Fibroblast of mammary gland (primary cell): ENCODE measurements at regions not wholly inside any gene's neighbourhood (a gene's known extent, or its start where the extent isn't known, plus 50 kb on each side); places are given as distances from the start of the nearest gene placed in this dataset.

Experiments used
- DNase-seq: peaks from one replicate; pipeline ENCODE4 v3.0.0-alpha.2; 2010; ENCODE audit warnings: low read depth
- H3K4me3 ChIP-seq: 2 replicates; pipeline ENCODE4 v1.5.1; 2011; ENCODE audit warnings: low read depth, mild to moderate bottlenecking, low read length, moderate library complexity; ENCODE audit not compliant: control insufficient read depth
- TF ChIP-seq, protein P1 (sequence below): conservative IDR thresholded peaks from 2 replicates; pipeline ENCODE4 v1.5.1; 2011; ENCODE audit warnings: low read depth, low read length, inconsistent platforms; ENCODE audit not compliant: control insufficient read depth, insufficient read depth

DNA sequence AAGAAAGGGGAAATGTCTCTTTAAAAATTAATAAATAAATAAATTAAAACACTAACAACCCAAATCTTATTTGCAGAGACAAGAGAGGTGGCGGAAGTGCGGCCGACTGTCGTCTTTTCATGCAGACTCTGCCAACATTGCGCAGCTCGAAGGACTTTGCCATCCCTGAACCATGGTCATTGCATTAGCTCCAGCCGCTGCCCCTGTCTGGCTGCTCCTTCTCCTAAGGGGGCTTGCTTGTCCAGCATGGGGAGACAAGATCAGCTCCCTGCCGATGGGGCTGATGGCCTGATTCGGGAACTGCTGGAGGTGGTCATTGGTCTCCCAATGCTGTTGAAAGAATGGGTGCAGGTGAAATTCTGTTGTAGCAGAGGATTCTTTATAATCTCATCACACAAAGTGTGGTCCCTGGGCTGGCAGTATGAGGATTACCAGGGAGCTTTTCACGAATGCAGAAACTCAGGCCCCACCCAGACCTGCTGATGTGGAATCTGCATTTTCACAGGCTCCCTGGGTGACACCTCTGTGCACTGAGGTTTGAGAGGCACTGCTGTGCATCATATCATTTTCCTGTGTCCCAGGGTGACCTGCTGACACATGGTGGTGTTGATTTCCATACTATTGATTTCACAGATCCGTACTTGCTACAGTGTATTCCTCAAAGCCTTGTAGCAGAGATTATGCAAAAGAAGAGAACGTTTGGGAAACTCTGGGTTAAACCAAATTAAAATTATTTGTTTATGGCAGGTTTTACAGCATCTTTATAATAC is 172.4 kb upstream of the ZMIZ1 start:
- TF ChIP-seq, protein P1, sequence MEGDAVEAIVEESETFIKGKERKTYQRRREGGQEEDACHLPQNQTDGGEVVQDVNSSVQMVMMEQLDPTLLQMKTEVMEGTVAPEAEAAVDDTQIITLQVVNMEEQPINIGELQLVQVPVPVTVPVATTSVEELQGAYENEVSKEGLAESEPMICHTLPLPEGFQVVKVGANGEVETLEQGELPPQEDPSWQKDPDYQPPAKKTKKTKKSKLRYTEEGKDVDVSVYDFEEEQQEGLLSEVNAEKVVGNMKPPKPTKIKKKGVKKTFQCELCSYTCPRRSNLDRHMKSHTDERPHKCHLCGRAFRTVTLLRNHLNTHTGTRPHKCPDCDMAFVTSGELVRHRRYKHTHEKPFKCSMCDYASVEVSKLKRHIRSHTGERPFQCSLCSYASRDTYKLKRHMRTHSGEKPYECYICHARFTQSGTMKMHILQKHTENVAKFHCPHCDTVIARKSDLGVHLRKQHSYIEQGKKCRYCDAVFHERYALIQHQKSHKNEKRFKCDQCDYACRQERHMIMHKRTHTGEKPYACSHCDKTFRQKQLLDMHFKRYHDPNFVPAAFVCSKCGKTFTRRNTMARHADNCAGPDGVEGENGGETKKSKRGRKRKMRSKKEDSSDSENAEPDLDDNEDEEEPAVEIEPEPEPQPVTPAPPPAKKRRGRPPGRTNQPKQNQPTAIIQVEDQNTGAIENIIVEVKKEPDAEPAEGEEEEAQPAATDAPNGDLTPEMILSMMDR = no peak
- no peak for DNase-seq
- no peak overlapping the region for H3K4me3 ChIP-seq

DNA sequence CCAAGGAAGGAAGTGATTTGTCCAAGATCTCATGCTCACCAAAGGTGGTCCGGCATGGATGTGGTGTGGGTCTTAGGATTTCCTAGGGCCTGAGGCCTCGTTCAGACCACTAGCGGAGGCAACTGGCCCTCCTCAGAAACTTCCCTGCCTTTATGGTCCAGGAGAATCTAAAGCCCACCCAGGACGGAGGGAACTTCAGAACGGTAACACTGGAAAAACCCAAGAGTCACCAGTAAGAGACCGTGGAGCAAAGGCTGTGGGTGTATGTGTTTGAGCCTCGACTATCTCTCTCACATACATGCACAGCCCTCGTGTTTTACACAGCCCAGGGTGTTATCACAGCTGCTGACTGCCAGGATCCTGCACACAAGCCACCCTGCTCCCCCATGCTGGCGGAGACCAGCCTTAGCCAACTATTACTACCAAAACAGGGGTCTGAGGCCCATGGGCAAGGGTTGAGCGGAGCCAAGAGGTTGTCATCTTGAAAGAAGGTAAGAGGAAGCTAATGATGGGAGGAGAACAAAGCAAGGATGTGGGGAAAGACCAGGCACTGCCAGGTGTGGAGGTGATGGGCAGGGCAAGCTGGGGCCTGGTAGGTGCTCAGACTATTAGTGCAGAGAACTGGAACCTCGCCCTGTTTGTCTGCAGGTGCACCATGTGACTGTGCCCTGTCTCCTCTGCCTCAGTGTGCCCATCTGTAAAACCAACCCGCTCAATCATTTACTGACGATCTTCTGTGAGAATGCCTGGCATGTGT is 170.2 kb upstream of the ZMIZ1 start:
- no peak overlapping the region for H3K4me3 ChIP-seq
- DNase-seq = no peak
- TF ChIP-seq, protein P1 = no peak

DNA sequence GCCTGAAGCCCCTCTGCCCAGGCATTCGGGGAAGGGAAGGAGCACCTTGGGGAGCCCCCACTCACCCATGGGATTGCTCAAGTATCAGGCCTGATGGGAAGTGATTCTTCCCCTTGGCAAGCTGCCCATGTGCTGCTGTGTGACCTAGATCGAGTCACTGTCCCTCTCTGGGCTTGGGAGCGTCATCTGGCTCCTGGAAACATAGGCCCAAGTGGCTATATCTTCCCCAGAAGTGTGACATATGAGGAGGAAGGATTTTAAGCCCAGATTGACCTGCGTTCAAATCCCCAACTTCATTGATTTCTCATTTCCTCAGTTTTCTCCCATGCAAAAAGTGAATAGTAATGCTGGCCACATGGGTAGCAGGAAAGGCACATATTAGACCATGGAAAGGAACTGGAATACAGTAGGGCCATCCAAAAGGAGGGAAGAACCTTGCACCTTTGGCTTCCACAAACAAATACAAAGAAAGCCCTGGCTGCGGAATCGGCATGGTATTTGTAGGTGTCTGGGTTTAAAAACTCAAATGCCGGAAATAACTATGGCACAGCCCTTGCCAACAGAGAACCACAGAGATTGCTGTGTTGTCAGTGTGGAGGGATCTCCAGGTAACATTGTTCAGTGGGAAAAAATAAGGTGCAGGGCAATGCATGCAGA is 169.5 kb upstream of the ZMIZ1 start:
- TF ChIP-seq, protein P1 = no peak
- H3K4me3 ChIP-seq = no peak overlapping the region
- no peak for DNase-seq

DNA sequence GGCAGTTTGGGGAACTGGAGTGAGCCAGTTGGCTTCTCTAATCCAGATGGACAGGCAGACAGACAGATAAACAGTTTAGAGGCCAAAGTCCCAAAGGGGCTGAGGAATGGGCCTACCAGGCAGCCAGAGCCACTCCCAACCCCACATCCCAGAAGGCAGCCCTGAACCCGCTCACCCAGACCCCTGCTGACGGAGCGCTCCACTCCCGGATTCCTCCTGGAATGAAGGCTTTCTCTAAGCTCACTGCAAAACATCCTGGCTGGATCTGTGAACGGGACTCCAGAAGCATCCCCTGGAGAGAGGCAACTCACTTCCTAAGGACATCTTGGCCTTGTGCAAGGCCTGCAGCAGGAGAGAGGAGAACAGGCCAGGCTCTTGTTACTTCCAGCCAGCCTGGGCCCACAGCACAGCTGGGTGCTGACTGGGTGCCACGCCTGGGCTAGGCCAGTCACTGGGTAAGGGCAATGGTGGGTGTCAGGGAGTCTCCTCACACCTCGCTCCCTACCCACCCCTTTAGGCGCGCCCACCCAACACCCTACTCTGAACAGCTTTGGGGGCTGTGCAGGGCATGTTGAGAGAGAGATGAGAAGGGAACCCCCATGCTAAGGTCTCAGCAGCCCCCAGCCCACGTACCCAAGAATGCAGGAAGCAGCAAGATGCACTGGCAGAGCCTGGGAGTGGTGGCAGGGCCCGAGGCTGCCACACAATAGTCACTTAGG is 168.6 kb upstream of the ZMIZ1 start:
- TF ChIP-seq, protein P1 = no peak
- no peak overlapping the region for H3K4me3 ChIP-seq
- DNase-seq = peak; percentile 30

DNA sequence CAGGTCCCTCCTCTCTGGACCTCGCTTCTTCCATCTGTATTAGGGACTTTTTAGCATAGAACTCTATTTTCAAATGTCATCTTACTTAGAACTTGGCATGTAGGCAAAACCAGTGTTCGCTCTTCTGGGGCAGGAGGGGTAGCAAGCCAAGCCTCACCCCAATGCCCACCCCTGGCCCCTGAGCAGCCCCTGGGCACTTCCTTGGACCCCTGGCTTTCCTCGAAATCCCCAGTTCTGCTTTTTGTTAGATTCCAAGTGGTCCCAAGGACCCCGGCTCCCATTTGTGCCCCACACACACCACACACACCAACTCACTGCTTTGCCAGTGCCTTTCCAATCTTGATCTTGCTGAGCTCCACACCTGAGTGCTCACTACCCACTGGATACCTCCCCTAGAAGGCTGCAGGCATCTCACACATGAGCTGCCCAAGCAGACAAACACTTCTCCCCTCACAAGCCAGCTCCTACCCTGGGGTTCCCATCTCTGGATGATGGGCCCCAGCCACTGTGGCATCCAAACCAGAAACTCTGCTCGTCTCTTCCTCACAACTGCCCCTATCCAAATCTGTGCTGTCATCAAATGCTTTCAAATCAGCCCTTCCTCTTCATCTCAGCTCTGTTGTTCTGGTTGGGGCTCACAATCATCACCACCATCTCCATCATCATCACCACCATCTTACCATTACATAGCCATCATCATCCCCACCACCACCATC is 167.9 kb upstream of the ZMIZ1 start:
- no peak for DNase-seq
- TF ChIP-seq, protein P1 = no peak
- H3K4me3 ChIP-seq = no peak overlapping the region

DNA sequence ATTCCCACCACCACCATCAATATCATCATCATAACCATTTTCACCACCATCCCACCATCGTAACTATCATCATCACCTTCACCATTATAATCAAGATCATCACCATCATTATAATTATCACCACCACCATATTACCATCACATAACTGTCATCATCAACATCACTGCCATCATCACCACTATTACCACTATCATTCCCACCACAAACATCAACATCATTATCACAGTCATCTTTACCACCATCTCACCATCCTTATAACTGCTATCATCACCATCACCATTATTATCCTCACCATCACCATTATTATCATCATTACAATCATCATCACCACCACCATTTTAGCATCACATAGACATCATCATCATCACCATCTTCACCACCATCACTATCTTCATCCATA is 167.1 kb upstream of the ZMIZ1 start:
- TF ChIP-seq, protein P1 = no peak
- no peak overlapping the region for H3K4me3 ChIP-seq
- DNase-seq = no peak
